Fibroblast of pulmonary artery (primary cell): ENCODE measurements at regions not wholly inside any gene's neighbourhood (a gene's known extent, or its start where the extent isn't known, plus 50 kb on each side); places are given as distances from the start of the nearest gene placed in this dataset.

ENCODE experiments used
- DNase-seq: peaks from one replicate; pipeline ENCODE4 v3.0.0-alpha.2; 2010; ENCODE audit warnings: low read depth
- H3K4me3 ChIP-seq: replicated peaks from 2 replicates; pipeline ENCODE4 v1.5.1; 2011; ENCODE audit warnings: low read depth, mild to moderate bottlenecking, control low read depth, low read length, moderate library complexity
- CTCF ChIP-seq: IDR thresholded peaks from 2 replicates; pipeline ENCODE4 v1.5.1; 2011; ENCODE audit warnings: mild to moderate bottlenecking, control low read depth, low read length, inconsistent platforms; ENCODE audit errors: missing control alignments

- H3K4me3 ChIP-seq: no peak overlapping the region
- no peak for TF ChIP-seq CTCF
- no peak for DNase-seq
These were observed 457.1 kb downstream of the SPRY1 start for GRCh38 chr4:123853651-123854050.

- no peak overlapping the region for H3K4me3 ChIP-seq
- peak; percentile 24 for TF ChIP-seq CTCF
These were observed 460.3 kb downstream of the SPRY1 start for GRCh38 chr4:123856689-123857545.

GRCh38 chr4:123858465-123858864 is 461.9 kb downstream of the SPRY1 start:
- DNase-seq: no peak
- H3K4me3 ChIP-seq: no peak overlapping the region
- no peak for TF ChIP-seq CTCF

More at GRCh38 chr4:123856689-123857545, 460.3 kb downstream of the SPRY1 start:
- DNase-seq: peak; percentile 73

GRCh38 chr4:123862812-123863211 is 466.2 kb downstream of the SPRY1 start:
- no peak overlapping the region for H3K4me3 ChIP-seq
- no peak for DNase-seq
- TF ChIP-seq CTCF: no peak

GRCh38 chr4:123866796-123867195 is 470.2 kb downstream of the SPRY1 start:
- no peak for TF ChIP-seq CTCF
- no peak for DNase-seq
- H3K4me3 ChIP-seq: no peak overlapping the region

GRCh38 chr4:123867910-123868587 is 471.5 kb downstream of the SPRY1 start:
- TF ChIP-seq CTCF: no peak
- peak; percentile 45 for DNase-seq
- no peak overlapping the region for H3K4me3 ChIP-seq
